ENCODE measurements at regions not wholly inside any gene's neighbourhood (a gene's known extent, or its start where the extent isn't known, plus 50 kb on each side); places are given as distances from the start of the nearest gene placed in this dataset.

GRCh38 chr9:13990994-13991393 lies 322.9 kb downstream of the NFIB start:
- no peak for DNase-seq (ENCODE audit: extremely low read depth, low read depth)
- TF ChIP-seq, protein P1, sequence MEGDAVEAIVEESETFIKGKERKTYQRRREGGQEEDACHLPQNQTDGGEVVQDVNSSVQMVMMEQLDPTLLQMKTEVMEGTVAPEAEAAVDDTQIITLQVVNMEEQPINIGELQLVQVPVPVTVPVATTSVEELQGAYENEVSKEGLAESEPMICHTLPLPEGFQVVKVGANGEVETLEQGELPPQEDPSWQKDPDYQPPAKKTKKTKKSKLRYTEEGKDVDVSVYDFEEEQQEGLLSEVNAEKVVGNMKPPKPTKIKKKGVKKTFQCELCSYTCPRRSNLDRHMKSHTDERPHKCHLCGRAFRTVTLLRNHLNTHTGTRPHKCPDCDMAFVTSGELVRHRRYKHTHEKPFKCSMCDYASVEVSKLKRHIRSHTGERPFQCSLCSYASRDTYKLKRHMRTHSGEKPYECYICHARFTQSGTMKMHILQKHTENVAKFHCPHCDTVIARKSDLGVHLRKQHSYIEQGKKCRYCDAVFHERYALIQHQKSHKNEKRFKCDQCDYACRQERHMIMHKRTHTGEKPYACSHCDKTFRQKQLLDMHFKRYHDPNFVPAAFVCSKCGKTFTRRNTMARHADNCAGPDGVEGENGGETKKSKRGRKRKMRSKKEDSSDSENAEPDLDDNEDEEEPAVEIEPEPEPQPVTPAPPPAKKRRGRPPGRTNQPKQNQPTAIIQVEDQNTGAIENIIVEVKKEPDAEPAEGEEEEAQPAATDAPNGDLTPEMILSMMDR (IDR thresholded peaks at IDR 0.05; ENCODE audit: low read depth, low read length): no peak

GRCh38 chr9:13990331-13990730 lies 323.6 kb downstream of the NFIB start:
- TF ChIP-seq, protein P1 (IDR thresholded peaks at IDR 0.05; ENCODE audit: low read depth, low read length): no peak
- no peak for DNase-seq (ENCODE audit: extremely low read depth, low read depth)

DNA sequence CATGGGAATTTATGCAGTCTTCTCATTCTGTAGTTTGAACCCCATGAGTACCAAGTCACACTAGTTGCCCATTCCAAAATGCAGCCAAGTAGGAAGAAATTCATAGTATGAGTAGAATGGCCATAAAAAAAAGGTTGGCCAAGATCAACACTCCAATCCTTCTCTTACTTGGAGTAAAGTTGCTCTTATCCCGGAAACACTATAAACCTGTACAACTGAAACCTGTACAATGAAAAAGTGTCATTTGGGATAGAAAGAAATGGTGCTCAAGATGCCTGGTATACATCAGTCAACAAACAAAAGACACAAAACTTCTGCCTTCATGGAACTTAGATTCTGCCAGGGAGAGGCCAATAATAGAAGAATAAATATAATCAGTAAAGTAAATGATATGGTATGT lies 325.0 kb downstream of the NFIB start:
- TF ChIP-seq, protein P1 (IDR thresholded peaks at IDR 0.05; ENCODE audit: low read depth, low read length): no peak

DNA sequence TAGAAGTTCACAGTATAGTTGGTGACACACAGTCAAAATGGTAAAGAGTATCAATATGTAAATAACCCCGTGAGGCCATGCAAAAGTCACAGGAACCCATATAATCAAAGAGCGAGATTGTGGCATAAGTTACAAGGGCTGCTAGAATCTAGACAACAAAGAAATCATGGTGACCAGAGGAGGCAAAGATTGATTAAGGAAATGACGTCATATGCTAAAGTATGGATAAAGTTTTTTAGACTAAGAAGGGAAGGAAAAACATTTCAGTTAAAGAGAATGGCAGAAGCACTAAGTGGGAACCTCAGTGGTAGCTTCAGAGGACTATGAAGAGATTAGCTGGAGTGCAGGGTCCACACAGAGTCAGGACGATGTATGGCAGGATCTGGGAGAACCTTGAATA lies 330.3 kb downstream of the NFIB start:
- TF ChIP-seq, protein P1 (IDR thresholded peaks at IDR 0.05; ENCODE audit: low read depth, low read length): no peak
- DNase-seq (ENCODE audit: extremely low read depth, low read depth): no peak

More for the DNA sequence above, 325.0 kb downstream of the NFIB start:
- no peak for DNase-seq (ENCODE audit: extremely low read depth, low read depth)

DNA sequence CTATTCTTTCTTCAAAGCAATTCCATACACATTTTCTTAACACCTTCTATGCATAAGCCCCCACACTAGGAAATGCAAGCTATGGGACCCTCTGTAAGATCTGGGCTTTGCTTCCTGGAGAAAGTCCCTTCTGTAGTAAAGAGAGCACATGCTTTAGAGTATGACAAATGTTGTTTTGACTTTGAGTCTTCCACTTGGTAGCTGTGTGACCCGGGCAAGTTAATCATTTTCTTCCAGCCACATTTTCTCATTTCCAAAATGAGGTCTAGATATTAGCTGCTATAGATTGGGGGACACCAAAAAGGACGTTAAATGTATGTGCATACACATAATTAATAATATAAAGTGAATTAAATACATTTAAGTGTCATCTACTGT lies 334.0 kb downstream of the NFIB start:
- TF ChIP-seq, protein P1 (IDR thresholded peaks at IDR 0.05; ENCODE audit: low read depth, low read length): no peak
- no peak for DNase-seq (ENCODE audit: extremely low read depth, low read depth)

- TF ChIP-seq, protein P1 (IDR thresholded peaks at IDR 0.05; ENCODE audit: low read depth, low read length): no peak
Measured at GRCh38 chr9:13975611-13976290, 338.2 kb downstream of the NFIB start.

DNA sequence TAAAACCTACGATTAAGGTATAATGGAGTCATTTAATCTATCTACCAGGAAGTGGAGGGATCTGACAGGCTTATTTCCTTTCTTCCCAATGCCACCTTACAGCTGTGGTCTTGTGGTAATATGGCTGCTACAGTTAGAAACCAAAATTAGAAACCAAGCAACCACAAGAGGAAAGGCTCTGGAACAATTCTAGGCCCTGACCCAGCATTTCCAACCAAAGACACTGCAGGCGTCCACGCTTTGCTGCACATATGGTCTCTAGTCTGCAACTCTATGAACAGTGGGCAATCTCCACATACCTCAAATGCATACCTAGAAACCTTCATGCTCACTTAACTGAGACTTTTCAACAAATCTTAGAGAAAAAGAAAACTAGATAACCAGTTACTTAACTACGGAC lies 339.1 kb downstream of the NFIB start:
- TF ChIP-seq, protein P1 (IDR thresholded peaks at IDR 0.05; ENCODE audit: low read depth, low read length): no peak
- DNase-seq (ENCODE audit: extremely low read depth, low read depth): no peak

More at GRCh38 chr9:13975611-13976290, 338.2 kb downstream of the NFIB start:
- DNase-seq (ENCODE audit: extremely low read depth, low read depth): no peak

All from AG09319 (cell line).